ENCODE measurements at regions not wholly inside any gene's neighbourhood (a gene's known extent, or its start where the extent isn't known, plus 50 kb on each side); places are given as distances from the start of the nearest gene placed in this dataset.

DNA sequence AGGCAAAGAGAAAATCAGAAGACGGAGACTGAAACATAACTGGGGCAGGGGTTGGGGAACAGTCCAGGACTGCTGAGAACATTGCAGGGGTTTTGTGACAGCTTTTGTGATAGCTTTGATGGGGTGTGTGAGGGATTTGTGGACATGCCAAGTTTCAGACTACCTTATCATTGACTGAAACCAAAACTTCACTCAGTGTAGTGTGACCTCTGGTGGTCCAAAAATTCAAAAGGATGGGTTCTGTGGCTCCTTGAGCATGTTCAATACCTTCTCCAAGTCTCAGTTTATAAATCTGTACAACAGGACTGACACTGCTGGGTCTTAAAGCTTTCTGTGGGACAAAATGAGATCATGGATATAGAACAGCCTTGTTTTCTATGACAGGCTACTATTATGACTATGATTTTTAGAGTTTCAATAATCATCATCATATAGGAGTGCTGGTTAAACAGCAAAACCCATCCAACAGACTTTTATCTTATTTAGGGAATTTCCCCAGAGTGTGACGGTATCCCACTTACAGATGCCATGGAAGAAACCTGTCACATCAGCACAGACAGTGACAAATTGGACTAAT is 259.2 kb upstream of the SLC14A2 start:
- DNase-seq (ENCODE audit: extremely low read depth in 1 of 11, low read depth in 9 of 11, low spot score in 4 of 11): no peak

- peak in 2 of 11 donors; percentile 18 to 20 for DNase-seq (ENCODE audit: extremely low read depth in 1 of 11, low read depth in 9 of 11, low spot score in 4 of 11)
Measured at GRCh38 chr18:45357686-45358470, 257.4 kb upstream of the SLC14A2 start.

- peak in 1 of 11 donors; percentile 18 for DNase-seq (ENCODE audit: extremely low read depth in 1 of 11, low read depth in 9 of 11, low spot score in 4 of 11)
Measured at GRCh38 chr18:45359275-45360009, 255.8 kb upstream of the SLC14A2 start.

GRCh38 chr18:45361125-45361851 is 254.0 kb upstream of the SLC14A2 start:
- no peak for DNase-seq (ENCODE audit: extremely low read depth in 1 of 11, low read depth in 9 of 11, low spot score in 4 of 11)

GRCh38 chr18:45363196-45363595 is 252.1 kb upstream of the SLC14A2 start:
- no peak for DNase-seq (ENCODE audit: extremely low read depth in 1 of 11, low read depth in 9 of 11, low spot score in 4 of 11)

GRCh38 chr18:45365835-45366234 is 249.4 kb upstream of the SLC14A2 start:
- no peak for DNase-seq (ENCODE audit: extremely low read depth in 1 of 11, low read depth in 9 of 11, low spot score in 4 of 11)

DNA sequence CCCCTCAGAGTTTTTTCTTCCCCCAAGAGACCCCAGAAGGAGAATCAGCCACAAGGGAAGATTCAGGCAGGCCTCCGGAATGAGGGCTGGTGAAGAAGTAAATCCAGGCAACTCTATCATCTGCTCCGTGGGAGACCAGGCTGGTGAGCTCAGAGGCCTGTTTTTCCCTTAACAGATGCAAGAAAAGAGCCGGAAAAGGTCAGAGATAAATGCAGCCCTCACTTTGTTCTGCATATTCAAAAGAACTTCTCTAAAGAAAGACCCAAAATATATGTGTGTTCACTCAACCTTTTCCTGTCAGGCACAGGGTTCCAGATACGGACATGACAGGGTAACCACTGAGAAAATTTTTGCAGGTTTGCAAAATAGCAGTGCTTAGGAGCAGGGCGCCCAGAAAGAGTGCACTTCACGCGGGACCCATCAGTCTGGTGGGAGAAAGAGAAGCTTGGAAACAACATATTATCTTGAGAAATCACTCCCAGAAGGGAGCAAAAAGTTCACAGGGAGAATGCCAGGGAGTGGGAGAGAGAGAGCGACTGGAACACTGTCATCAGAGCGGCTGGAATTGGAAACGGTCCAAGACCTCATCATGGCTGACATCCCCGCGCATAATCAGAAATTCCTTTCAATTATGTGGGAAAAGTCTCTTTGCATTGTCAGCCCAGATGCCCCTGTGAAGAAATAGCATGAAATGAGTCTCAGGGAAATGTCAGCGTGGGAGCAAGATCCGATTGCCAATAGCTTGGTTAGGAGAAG is 244.8 kb upstream of the SLC14A2 start:
- no peak for DNase-seq (ENCODE audit: extremely low read depth in 1 of 11, low read depth in 9 of 11, low spot score in 4 of 11)

- DNase-seq (ENCODE audit: extremely low read depth in 1 of 11, low read depth in 9 of 11, low spot score in 4 of 11): no peak
Measured at GRCh38 chr18:45373286-45373880, 241.9 kb upstream of the SLC14A2 start.

- no peak for DNase-seq (ENCODE audit: extremely low read depth in 1 of 11, low read depth in 9 of 11, low spot score in 4 of 11)
Measured at GRCh38 chr18:45374236-45374635, 241.0 kb upstream of the SLC14A2 start.

DNA sequence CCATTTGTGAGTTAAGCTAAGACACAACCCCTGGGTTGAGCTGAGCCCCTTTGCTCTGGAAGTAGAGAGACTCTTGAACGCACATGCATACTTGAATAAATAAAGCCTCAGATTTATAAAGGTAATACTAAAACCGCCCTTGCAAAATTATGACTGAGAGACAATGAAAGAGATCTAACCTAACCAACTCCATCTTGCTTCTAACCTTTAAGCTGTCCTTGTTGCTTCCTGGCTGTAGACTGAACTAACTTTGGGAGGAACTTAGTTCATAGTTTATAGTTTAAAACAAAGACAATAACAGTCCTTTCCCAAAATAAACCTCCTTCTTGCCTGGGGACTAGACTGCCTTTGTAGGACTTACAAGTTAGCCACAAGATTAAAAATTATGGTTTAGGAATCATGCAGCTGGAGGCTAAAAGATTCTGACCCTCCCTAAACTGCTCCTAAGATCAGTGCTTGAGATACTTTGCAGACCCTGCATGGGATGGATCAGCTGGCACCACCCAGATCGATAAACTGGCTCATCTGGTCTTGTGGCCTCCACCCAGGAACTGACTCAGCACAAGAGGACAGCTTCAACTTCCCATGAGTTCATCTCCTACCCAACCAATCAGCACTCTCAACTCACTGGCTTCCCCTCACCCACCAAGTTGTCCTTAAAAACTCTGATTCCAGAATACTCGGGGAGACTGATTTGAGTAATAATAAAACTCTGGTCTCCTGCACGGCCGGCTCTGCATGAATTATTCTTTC is 240.2 kb upstream of the SLC14A2 start:
- DNase-seq (ENCODE audit: extremely low read depth in 1 of 11, low read depth in 9 of 11, low spot score in 4 of 11): no peak

DNA sequence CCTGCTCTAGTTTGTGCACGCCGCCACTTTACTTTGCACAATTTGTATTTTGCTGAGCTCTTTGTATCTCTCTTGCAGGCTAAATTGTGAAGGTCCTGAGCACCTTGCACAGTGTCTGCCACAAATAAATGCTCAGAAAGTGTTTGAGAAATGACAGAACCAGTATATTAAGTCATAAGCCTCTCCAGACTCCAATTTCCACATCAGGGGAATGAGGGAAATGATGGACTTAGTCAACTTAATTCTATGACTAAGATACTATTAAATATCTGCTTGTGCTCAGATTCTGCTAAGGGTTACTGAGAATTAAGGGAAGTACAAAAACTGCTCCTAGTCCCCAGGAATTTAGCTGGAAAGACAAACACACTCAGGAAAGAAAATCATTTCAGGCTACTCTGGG is 239.1 kb upstream of the SLC14A2 start:
- DNase-seq (ENCODE audit: extremely low read depth in 1 of 11, low read depth in 9 of 11, low spot score in 4 of 11): no peak

- DNase-seq (ENCODE audit: extremely low read depth in 1 of 11, low read depth in 9 of 11, low spot score in 4 of 11): no peak
Measured at GRCh38 chr18:45378308-45378707, 237.0 kb upstream of the SLC14A2 start.

- DNase-seq (ENCODE audit: extremely low read depth in 1 of 11, low read depth in 9 of 11, low spot score in 4 of 11): no peak
Measured at GRCh38 chr18:45378933-45379332, 236.3 kb upstream of the SLC14A2 start.

DNA sequence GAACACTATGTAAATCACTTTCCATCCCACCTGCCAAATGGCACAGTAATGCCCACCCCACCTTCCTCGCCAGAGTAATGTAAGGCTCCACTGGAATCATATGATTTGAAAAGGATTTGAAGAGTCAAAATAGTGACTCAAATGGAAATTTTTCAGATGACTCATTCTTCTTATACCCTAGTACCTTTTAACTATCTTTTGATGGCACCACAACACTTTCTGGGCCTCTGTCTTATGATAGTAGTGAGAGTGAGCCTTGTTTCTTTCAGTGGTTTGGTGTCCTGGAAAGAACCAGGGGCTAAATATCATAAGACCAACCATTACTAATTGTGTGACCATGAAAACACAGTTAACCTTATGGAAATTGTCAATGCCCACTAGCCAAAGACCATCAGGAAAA is 235.4 kb upstream of the SLC14A2 start:
- no peak for DNase-seq (ENCODE audit: extremely low read depth in 1 of 11, low read depth in 9 of 11, low spot score in 4 of 11)

DNA sequence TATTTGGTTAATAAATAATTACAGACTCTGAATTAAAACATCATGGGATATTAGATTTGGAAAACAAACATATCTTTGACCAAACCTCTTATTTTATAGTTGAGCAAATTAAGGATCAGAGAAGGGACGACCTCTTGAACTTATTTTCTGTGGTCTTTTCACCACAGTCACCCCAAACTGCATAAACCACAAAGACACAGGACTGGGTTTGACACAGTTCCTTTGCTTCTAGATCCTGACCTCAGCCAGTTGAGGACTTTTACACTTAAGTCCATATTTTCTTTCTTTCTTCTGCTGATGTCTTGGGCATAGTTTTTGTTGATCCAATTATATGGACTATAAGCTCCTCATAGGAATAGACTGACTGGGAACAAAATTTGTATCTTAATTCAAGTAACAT is 234.0 kb upstream of the SLC14A2 start:
- DNase-seq (ENCODE audit: extremely low read depth in 1 of 11, low read depth in 9 of 11, low spot score in 4 of 11): no peak

DNA sequence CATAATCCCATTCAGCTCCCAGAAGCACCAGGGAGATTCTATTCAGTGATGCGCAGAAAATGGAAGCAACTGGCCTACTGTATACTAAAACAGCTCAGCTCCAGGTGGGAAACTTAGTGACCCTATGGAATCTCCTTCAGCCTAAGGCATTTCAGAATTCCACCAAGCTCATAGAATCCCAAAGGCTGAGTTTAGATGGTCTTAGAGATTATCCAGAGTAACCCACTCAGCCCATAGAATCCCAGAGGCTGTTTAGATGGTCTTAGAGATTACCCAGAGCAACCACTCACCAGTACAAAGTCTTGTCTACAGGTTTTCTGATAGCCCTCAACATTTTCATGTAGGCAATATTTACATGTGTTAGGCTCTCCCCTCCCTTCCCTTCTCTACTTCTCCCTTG is 232.0 kb upstream of the SLC14A2 start:
- DNase-seq (ENCODE audit: extremely low read depth in 1 of 11, low read depth in 9 of 11, low spot score in 4 of 11): no peak

GRCh38 chr18:45384137-45384961 is 230.9 kb upstream of the SLC14A2 start:
- DNase-seq (ENCODE audit: extremely low read depth in 1 of 11, low read depth in 9 of 11, low spot score in 4 of 11): peak; percentile 38 to 71 (median 61)

Data from renal cortex interstitium (tissue), 11 donors.